ENCODE measurements at regions not wholly inside any gene's neighbourhood (a gene's known extent, or its start where the extent isn't known, plus 50 kb on each side); places are given as distances from the start of the nearest gene placed in this dataset.

DNA sequence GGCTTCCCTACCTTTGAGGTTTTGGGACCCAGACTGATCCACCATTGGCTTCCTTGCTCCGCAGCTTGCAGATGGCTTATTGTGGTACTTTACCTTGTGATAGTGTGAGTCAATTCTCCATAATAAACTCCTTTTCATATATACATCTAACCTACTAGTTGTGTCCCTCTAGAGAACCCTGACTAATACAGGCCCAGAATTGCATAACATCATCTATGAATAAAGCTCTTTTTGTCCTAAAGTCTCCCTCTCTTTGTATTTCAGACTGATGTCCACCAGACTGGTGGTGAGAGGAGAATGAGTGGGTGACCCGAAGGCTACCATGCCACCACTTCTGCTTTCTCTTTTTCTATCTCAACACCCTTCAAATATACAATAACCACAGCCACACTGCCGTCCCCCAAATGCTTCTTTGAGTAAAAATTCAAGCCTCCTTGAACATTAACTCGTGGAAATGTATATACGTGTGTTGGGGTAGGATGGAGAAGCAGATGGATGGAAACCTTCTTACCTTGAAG, 265.7 kb downstream of the PTBP2 start:
- TF ChIP-seq GATA2 (IDR thresholded peaks at IDR 0.05; ENCODE audit: low read depth, low read length) (no peak), GATA3 (IDR thresholded peaks at IDR 0.05; ENCODE audit: low read depth, low read length) (no peak)

Measured in SH-SY5Y (cell line).